CD4-positive, alpha-beta T cell treated with Interleukin-6 at 100 ng/mL for 8 hours (primary cell): ENCODE measurements at regions not wholly inside any gene's neighbourhood (a gene's known extent, or its start where the extent isn't known, plus 50 kb on each side); places are given as distances from the start of the nearest gene placed in this dataset.

Experiments
- DNase-seq: peaks from one replicate; pipeline ENCODE4 v3.0.0-alpha.2; 2020; ENCODE audit warnings: mixed read lengths, low spot score

DNA sequence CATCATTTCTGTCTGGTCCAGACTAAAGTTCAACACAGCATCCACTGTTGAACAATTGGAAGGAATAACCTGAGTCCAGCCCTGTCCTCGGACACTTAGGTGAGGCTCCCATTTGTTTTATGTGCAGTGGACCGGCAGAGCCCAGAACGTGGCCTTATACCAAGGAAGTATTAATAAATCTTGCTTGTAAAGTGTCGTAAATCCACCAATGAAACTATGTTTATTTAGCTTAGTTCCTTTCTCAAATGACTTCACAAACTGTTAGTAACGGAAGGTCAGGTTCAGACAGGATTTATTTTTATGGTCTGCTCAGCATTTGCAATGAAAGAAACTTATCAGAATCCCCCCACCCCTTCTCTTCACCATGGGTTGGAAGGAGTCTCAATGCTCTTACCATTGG, 149.5 kb downstream of the PCSK1 start:
- DNase-seq: no peak

DNA sequence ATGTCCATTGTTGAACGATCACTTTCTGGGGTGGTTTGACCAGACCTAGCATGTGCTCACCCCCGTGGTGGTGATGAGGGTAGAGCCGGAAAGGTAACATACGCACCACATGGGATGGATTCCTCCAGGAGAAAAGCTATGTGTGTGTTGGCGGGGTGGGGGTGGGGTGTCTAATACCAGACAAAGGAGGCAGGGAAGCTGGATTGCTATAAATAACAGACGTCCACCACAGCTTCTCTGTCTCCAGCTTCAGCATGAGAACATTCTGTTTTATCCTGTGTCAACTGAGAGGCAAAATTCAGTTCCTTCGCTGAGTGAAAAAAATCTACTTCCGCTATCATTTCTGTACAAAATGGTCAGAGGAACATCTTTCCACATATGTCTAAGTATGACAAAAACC, 151.0 kb downstream of the PCSK1 start:
- DNase-seq: no peak

DNA sequence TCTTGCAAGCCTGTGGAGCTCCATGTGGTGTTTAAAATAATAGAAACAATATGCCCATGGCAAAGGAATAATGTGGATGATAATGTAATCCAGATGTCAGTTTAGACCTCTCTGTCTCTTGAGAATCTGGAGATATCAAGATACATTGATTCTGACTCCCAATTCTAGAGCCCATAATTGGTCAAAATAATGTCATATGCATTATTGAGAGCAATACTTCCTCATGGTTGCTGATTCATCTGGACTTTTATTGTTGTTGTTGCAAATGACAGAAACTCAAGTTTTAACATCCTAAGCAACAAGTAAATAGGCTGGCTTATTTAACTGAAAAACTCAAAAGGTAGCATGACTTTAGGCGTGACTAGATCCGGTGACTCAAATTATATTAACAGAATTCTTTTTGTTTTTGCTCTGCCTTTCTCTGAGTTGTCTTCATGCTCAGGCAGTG, 152.1 kb downstream of the PCSK1 start:
- DNase-seq: no peak

DNA sequence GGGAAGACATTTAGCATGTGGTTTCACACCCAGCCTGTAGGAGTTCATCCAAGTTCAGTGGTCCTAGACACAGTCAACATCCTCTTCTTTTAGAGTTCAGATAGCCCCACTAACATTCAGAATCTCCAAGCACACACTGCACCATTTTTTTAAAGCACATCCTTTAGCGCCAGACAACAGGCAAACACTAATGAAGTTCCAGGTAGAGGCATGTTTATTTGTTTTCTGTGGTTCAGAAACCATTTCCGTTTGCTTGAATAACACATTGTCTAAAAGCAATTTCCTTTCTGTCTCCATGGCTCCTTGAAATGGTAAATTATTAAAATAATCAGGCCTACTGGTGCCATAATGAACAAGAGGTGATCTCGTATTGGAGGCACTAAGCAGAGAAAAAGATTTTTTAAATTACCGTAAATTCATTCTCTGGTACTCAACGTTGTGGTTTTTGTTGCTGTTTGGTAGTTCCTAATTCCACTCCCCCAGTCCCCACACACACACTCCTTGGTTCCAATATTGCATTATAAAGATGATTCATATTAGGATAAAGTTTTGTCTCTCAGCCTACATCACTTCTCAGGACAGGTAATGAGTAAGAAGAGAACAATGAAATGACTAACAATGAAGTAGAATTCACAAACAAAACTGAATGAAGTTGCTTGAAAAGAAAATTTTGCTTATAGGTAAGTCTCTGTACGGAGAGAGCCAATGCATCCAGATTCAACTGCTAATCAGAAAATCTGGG, 153.1 kb downstream of the PCSK1 start:
- no peak for DNase-seq

DNA sequence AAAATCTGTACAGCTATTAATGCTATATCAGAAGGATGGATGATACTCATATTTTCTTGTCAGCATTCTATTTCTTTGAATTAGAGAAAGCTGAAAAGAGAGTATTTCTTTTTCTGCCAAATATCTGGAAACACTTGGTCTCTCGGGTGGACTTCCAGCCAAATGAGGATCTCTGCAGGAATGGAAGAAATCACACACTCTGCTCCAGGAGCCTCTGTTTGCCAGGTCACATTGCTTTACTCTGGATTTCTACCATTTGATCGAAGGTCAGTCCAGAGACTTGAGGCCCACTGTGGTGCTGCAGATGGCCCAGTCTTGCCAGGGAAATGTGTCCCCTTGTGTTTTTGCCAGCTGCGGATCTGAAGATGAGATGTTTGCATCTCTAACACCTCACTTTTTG, 154.1 kb downstream of the PCSK1 start:
- DNase-seq: no peak

DNA sequence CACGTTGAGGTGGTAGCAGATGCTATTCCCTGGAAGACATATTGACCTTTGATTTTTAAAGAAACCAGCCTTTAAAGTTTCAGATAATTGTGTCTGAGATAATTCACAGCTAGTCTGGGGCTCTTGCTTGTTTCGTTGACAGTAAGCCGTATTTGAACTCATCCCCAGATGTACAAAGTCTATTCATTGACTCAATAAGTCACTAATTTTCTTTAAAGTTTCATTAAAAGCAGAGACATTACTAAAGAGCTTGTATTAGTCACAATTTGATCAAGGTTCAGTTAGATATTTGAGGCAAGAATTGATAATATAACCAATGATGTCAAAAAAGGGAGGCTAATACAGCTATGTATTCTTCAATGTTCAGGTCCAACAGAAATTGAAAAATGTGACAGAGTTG, 158.0 kb downstream of the PCSK1 start:
- DNase-seq: no peak

DNA sequence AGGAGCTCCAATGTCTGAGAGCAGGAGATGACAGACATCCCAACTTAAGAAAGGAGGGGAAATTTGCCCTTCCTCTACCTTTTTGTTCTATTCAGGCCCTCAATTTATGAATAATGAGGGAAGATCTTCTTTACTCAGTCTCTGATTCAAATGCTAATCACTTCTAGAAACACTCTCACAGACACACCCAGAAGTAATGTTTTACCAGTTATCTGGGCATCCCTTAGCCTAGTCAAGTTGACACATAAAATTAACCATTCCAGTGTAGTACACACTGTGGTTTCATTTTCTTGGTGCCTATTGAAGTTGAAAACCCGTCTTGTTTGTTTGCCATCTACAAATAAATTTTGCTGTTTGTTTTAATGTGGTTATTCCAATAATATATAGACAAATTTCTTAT, 167.6 kb downstream of the PCSK1 start:
- DNase-seq: no peak

DNA sequence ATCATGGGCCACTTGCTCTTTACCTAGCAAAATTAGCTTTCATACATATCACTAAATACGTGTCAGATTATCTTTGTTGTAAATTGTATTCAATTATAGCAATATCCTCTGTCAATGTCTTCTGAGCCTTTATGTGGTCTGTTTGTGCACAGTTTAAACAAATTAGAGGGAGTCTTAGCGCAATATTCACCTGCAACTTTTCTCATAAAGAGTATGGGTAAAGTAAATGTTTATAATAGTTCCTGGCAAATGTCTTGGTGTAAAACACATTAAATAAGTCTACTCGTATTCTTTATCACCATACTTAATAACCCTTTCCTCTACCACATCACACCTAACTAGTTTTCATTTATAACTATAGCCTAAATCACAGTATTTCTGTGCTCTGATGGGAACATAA, 169.0 kb downstream of the PCSK1 start:
- no peak for DNase-seq

DNA sequence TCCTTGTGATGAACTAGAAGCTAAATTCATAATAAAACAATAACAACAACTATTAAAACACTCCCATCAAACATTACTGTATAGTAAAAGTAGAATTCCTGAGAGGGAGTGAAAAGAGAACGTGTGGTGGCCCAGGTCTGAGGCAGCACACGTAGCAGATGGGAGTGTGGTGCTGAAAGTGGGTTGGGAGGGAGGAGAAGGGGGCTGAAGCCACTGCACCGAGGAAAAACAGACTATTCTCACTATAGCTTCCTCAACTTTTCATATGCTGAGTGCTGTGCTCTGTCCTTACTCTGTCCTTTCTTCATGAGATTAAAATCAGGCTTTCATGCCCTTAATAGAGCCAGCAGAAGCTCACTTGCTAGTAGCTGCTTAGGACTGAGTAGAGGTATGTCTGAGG, 170.9 kb downstream of the PCSK1 start:
- no peak for DNase-seq

DNA sequence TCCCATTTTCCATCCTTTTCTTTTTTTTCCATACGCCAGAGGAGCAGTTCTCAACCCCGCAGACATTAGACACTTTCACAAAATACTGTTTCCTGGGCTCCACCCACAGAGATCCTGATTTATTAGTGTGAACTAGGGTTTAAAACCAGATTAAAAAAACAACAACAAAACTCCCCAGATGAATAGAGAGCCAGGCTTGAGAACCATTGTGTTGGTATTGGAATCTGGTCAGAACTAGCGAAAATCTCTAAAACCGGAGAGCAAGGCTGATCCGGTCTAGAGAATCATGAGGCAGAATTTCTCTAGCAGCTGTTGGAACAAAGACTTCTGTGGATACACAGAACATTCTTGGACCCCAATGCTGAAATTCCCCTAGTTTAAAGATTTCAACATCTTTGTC, 173.0 kb downstream of the PCSK1 start:
- DNase-seq: no peak

DNA sequence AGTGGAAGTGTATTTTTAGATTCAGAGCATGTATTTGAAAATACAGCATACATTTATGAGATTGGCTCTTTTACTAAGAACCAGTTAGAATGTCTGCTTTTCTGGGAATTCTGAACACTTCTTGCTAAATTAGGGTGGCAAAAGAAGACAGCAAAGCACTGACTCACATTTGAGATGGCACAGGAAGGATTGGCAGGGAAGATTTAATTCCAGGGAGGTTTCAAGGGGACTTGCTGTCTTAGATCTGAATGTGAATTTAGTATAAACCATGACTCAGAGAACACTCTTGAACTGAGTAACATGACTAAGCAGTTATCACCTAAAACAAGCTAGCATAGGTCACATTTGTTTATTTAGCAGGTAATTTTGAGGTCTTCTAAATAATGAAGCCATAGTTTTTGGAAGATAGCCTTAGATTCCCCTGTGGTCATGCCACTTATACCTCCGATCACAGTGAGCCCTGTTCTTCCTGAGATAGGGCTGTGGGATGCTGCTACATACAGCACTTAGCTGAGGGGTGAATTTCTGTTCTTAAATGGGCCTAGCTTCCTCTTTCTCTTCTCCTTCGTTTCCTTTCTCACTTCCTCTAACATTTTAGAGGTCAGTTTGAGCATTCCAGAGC, 173.8 kb downstream of the PCSK1 start:
- no peak for DNase-seq

DNA sequence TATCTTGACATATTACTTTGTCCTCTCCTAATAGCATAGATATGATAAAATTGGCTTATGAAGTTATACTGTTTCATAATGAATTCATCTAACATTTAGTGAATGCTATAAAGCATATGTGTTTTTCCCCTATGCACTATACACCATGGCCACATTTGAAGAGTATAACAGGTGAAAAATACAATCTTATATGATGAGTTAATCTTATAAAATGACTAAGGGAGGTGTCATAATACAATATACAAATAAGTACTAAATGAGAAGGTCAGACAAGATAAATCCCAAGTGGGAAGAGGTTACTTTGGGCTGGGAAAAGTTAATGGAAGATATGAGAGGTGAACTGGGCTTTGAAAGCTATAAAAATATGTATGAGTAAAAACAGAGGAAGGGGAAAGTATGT, 174.4 kb downstream of the PCSK1 start:
- DNase-seq: no peak

DNA sequence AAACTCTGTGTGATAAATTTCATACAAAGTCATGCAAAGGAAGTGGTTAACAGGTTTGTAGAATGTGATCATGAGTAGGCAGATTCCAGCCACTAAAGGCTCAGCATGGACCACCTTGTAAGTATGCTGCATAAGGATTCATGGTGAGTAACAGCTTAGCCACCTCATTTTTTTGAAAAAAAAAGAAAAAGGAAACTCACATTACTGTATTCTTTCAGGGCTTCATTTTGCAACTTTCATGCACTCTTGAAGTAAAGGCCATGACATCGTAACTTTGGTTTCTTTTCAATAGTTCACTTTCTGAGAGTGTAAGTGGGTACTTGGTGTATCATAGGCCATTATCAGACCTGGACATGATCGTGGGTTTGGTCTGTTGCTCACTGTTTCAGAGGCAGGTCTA, 175.1 kb downstream of the PCSK1 start:
- no peak for DNase-seq

DNA sequence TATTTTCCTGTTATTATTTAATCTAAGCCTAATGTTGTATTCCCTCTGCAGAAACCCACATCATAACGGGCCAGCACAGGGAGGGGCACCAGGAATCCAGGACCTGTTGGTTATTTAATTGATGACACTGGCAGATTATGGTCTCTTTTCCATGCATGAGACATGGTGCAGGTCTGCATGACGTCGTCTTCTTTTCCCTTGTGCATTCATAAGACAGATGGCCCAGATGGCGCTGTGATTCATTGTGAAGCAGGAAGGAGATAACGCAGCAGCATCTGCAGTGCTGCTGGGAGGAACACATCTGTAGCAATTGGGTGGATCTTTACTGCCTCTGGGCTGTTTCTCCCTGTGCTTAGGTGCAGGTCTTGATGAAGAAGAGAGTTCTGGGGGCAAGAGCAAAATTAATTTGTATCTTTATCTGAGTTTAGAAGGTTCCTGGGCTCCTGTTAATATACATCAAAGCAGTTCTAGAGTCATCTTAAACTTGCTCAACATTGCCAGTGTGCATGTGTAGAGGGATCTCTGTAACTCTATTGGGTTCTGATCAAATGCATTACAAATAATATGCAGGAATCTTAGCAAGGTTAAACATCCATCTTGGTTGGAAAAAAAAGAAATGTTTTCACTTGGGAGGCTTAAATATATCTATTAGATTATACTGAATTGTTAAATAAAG, 176.1 kb downstream of the PCSK1 start:
- DNase-seq: no peak

DNA sequence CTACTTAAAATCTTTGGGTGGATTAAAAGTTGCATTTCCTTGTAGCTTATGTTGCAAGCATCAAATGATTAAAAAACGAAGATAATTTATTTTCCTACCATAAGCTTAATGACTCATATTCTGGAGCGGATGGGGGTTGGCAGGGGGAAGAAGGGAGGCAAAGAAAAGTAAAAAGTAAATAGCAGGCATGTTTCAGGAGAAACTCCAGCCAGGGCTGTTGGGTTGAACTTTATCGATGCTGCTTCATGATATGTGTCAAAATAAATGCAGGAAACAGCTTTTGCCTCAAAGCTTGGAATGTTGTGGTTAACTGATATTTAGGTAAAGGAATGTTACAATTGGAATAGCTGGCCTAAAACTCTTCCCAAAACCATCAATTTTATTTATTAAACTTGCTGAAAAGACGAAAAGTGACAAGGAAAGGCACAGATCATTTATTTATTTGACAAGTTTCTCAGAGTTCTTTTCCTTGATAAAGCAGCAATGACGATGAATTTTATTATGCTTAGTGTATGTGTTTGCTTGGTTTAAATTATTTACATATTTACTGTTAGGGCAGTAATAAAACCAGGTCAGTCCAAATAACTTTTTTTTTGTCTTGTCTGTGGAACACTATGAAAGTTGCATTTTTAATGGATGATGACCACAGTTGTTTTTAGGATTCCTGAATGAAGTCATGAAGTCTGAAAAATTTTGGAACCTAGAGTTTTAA, 177.9 kb downstream of the PCSK1 start:
- DNase-seq: no peak

DNA sequence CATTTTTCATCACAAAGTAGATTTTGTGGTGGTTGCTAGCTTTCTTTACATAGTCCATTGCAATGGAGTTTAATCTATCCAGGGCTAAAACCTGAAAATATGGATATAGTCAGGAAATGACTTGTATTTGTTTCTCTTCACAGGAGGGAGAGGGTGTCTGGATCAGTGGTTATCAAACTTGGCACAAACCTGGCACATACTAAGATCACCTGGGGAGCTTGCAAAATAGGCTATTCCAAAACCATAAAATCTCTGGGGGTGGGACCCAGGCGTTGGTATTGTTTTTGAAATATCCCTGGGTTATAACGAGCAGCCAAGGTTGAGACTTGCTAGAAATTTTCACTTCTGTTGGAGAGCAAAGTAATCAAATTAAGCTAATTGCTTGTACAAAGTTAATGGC, 179.9 kb downstream of the PCSK1 start:
- no peak for DNase-seq

DNA sequence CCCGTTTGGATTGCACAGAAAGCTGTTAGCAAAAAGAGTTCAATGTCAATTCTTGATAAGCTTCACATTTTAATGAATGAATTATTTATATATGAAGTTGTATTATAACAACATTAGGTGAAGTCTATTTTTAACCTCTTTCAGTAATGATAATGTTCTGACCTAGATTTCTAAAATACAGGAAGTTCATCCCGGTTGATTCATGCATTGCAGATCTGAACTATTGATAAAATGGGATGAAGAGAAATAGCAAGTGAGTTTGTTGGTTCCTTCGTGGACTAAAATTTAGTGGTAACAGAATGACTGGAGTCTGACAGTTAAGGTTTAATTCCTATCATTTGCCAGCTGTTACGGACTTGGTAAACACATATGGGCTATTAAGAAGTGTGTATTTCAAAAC, 180.5 kb downstream of the PCSK1 start:
- no peak for DNase-seq

DNA sequence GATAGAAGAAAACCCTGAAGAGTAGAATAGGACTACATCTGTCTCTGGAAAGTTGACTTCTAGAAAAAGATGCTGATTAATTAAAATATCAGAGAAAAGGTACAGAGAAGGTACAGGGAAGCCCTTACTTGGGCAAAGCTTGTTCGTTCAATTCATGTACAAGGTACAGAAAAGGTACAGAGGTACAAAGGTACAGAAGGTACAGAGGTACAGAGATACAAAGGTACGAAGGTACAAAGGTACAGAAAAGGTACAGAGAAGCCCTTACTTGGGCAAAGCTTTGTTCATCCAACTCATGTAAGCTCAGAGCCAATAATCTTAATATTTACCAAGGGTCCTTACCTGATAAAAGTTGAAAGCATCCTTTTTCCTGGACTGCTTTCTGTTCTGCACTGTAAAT, 182.3 kb downstream of the PCSK1 start:
- DNase-seq: no peak

DNA sequence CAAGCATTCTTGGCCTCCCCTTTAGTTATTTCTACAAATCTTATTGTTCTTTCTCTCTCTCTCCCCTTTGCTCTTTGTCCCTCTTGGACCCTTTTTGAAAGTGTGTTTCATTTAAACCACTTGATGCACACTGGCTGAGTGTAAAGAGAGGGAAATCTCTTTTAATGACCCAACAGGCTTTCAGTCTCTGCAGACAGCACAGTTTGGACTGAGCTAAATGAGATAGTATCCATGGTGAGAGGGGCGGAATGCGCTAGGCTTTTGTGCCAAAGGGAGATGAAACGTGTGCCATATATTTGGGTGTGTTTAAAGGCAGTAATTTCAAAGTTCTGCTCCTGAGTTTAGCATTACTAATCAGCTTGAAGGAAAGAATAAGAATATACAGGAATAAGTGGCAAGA, 184.9 kb downstream of the PCSK1 start:
- DNase-seq: no peak

DNA sequence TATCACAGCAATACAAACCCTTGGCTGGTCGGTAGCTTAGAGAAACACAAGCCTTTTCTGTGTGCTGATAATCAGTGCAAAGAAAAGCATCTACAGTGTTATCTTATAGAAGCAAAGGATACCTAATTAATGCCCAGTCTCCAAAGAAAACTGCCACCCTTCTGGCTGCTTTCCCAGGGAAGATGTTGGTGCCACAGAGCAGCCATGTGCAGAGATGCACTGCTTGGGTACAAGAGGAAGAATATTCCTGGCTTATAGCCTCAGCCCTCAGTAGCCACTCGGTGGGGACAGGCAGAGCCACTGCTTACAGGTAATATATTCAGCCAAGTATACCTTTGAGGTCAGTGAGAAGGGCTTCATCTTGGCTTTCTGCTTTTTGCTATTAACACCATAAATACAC, 185.3 kb downstream of the PCSK1 start:
- DNase-seq: no peak

DNA sequence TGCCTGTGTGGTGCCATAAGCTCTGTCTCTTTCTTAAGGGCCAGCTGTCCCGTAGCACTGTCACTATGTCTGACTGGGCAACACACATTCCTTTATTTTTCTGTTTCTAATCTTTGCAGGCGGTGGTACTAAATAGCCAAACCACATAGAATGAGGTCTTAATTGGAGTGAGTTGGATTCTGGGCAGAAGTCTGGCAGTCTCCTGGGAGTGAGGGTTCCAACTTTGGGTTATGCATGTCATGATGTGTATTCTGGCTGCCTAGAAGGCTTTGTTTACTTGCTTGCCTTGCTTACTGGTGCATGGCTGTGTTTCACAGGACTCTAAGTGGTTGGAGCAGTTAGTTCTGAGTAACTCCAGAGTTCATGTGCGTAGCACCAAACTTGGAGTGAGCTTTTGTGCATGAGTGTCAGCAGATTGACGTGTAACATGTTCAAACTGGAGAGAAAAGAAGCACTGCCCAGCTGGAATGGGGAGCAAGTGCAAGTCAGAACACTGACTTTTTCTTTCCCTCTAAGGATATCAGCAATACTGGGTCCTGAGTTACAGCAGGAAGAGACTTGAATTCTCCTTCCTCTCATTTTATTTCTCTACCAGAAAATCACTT, 185.8 kb downstream of the PCSK1 start:
- DNase-seq: no peak
